ENCODE measurements at regions not wholly inside any gene's neighbourhood (a gene's known extent, or its start where the extent isn't known, plus 50 kb on each side); places are given as distances from the start of the nearest gene placed in this dataset.

GRCh38 chr5:167723254-167723871 lies 568.1 kb upstream of the WWC1 start:
- no peaks in the 10 kb centered on the region for H3K4me1 Mint-ChIP-seq
- POLR2A ChIA-PET, result no interaction called here
- no peak overlapping the region for H2AFZ ChIP-seq (ENCODE audit: insufficient read depth, low read depth, low read length, poor library complexity, severe bottlenecking)
- no peak overlapping the region for H3K9ac ChIP-seq (ENCODE audit: low read length)
- 19% methylated on average over 8 of the region's 9 CpGs for WGBS (ENCODE audit: insufficient coverage)
- ATAC-seq (ENCODE audit: low read depth) (peak; percentile 36), DNase-seq (peak; percentile 53)
- H3K27me3 Mint-ChIP-seq, result no peaks in the 10 kb centered on the region
- no peaks in the 10 kb centered on the region for H3K9me3 ChIP-seq (ENCODE audit: control extremely low read depth in 1 of 3, control insufficient read depth in 2 of 3, insufficient read depth in 1 of 3, low read length in 2 of 3)
- no peak overlapping the region for H3K4me2 ChIP-seq (replicated peaks; ENCODE audit: low read depth, low read length, poor library complexity, severe bottlenecking)
- no peak overlapping the region for H3K27ac Mint-ChIP-seq
- no peaks in the 10 kb centered on the region for H3K79me2 ChIP-seq (ENCODE audit: control insufficient read depth, insufficient read depth, low read length)
- H3K27ac ChIP-seq (ENCODE audit: low read length in 2 of 2), result no peak overlapping the region
- no peaks in the 10 kb centered on the region for H4K20me1 ChIP-seq (ENCODE audit: control insufficient read depth, insufficient read depth, low read length, poor library complexity, severe bottlenecking)
- no peaks in the 10 kb centered on the region for H3K9me3 Mint-ChIP-seq (ENCODE audit: insufficient read depth)
- H3K4me3 Mint-ChIP-seq, result no peak overlapping the region
- no peak overlapping the region for H3K4me3 ChIP-seq (ENCODE audit: control extremely low read depth in 1 of 5, extremely low read depth in 1 of 5, insufficient read depth in 1 of 5, low read depth in 2 of 5, low read length in 4 of 5)
- TF ChIP-seq EZH2 (IDR thresholded peaks at IDR 0.05; ENCODE audit: borderline replicate concordance, insufficient read depth, low read depth, low read length, poor library complexity, severe bottlenecking) (no peak), CTCF (IDR thresholded peaks at IDR 0.05) (peak; percentile 84)
- no peaks in the 10 kb centered on the region for H3K4me1 ChIP-seq (ENCODE audit: control insufficient read depth in 2 of 2, insufficient read depth in 2 of 2, low read length in 2 of 2)
- H3K36me3 ChIP-seq (replicated peaks in 1 of 2; ENCODE audit: control extremely low read depth in 1 of 2, control insufficient read depth in 1 of 2, extremely low read depth in 1 of 2, insufficient read depth in 2 of 2, low read length in 1 of 2), result no peaks in the 10 kb centered on the region
- CTCF ChIA-PET, result interaction anchor here (0.8 to 2.1 kb wide), 5 partner anchors 17 to 497 kb away, joined by 3 to 9 read pairs (median 4); no protein-coding TSS in a partner anchor
- no peaks in the 10 kb centered on the region for H3K27me3 ChIP-seq (replicated peaks in 1 of 4; ENCODE audit: control extremely low read depth in 1 of 4, control insufficient read depth in 3 of 4, insufficient read depth in 4 of 4, low read length in 3 of 4)
- intact Hi-C loops (cut with micrococcal nuclease), result no loop called here

- no peaks in the 10 kb centered on the region for H3K9me3 Mint-ChIP-seq (ENCODE audit: insufficient read depth)
- Histone ChIP-seq H3K4me2 (replicated peaks; ENCODE audit: low read depth, low read length, poor library complexity, severe bottlenecking) (no peak overlapping the region), H4K20me1 (ENCODE audit: control insufficient read depth, insufficient read depth, low read length, poor library complexity, severe bottlenecking) (no peaks in the 10 kb centered on the region), H2AFZ (ENCODE audit: insufficient read depth, low read depth, low read length, poor library complexity, severe bottlenecking) (no peak overlapping the region), H3K27ac (ENCODE audit: low read length in 2 of 2) (no peak overlapping the region), H3K9ac (ENCODE audit: low read length) (no peak overlapping the region), H3K36me3 (replicated peaks in 1 of 2; ENCODE audit: control extremely low read depth in 1 of 2, control insufficient read depth in 1 of 2, extremely low read depth in 1 of 2, insufficient read depth in 2 of 2, low read length in 1 of 2) (no peaks in the 10 kb centered on the region), H3K9me3 (ENCODE audit: control extremely low read depth in 1 of 3, control insufficient read depth in 2 of 3, insufficient read depth in 1 of 3, low read length in 2 of 3) (no peaks in the 10 kb centered on the region), H3K79me2 (ENCODE audit: control insufficient read depth, insufficient read depth, low read length) (no peaks in the 10 kb centered on the region), H3K4me3 (ENCODE audit: control extremely low read depth in 1 of 5, extremely low read depth in 1 of 5, insufficient read depth in 1 of 5, low read depth in 2 of 5, low read length in 4 of 5) (no peak overlapping the region), H3K27me3 (replicated peaks in 1 of 4; ENCODE audit: control extremely low read depth in 1 of 4, control insufficient read depth in 3 of 4, insufficient read depth in 4 of 4, low read length in 3 of 4) (no peaks in the 10 kb centered on the region), H3K4me1 (ENCODE audit: control insufficient read depth in 2 of 2, insufficient read depth in 2 of 2, low read length in 2 of 2) (no peaks in the 10 kb centered on the region)
- H3K27me3 Mint-ChIP-seq, result no peaks in the 10 kb centered on the region
- WGBS (ENCODE audit: insufficient coverage), result 65% methylated on average over 2 of the region's 2 CpGs
- CTCF ChIA-PET, result no interaction called here
- intact Hi-C loops (cut with micrococcal nuclease), result no loop called here
- TF ChIP-seq EZH2 (IDR thresholded peaks at IDR 0.05; ENCODE audit: borderline replicate concordance, insufficient read depth, low read depth, low read length, poor library complexity, severe bottlenecking), result no peak
- TF ChIP-seq CTCF (IDR thresholded peaks at IDR 0.05), result no peak
- H3K4me3 Mint-ChIP-seq, result no peak overlapping the region
- H3K4me1 Mint-ChIP-seq, result no peaks in the 10 kb centered on the region
- no peak overlapping the region for H3K27ac Mint-ChIP-seq
- DNase-seq (no peak), ATAC-seq (ENCODE audit: low read depth) (no peak)
- POLR2A ChIA-PET, result no interaction called here
These were observed 566.2 kb upstream of the WWC1 start for GRCh38 chr5:167725264-167725663.
